Esophagus mucosa (tissue), 1 donor: ENCODE measurements at regions not wholly inside any gene's neighbourhood (a gene's known extent, or its start where the extent isn't known, plus 50 kb on each side); places are given as distances from the start of the nearest gene placed in this dataset.

Source experiments
- ATAC-seq: fragments of 200-7000 bp; cut with Tn5 transposase; one replicate; pipeline ENCODE4 v1.9.1; 2020
- donor health status: DM: yes; HTN: yes; CAD: no.

GRCh38 chr5:68886814-68887213 lies 207.0 kb upstream of the SLC30A5 start:
- no peak for ATAC-seq

- ATAC-seq, result no peak
Observed at GRCh38 chr5:68891718-68892117, 202.1 kb upstream of the SLC30A5 start.

- no peak for ATAC-seq
Observed at GRCh38 chr5:68894673-68895072, 199.1 kb upstream of the SLC30A5 start.

- ATAC-seq, result peak; percentile 28
Observed at GRCh38 chr5:68898951-68899471, 194.8 kb upstream of the SLC30A5 start.

- no peak for ATAC-seq
Observed at GRCh38 chr5:68911840-68912690, 181.7 kb upstream of the SLC30A5 start.

GRCh38 chr5:68915079-68915478 lies 178.7 kb upstream of the SLC30A5 start:
- no peak for ATAC-seq

GRCh38 chr5:68918306-68918705 lies 175.5 kb upstream of the SLC30A5 start:
- no peak for ATAC-seq

GRCh38 chr5:68919988-68920490 lies 173.8 kb upstream of the SLC30A5 start:
- ATAC-seq, result no peak

- no peak for ATAC-seq
Observed at GRCh38 chr5:68920888-68921287, 172.9 kb upstream of the SLC30A5 start.

GRCh38 chr5:68922172-68922987 lies 171.4 kb upstream of the SLC30A5 start:
- no peak for ATAC-seq

- ATAC-seq, result no peak
Observed at GRCh38 chr5:68924481-68925145, 169.2 kb upstream of the SLC30A5 start.

GRCh38 chr5:68928617-68929302 lies 165.1 kb upstream of the SLC30A5 start:
- ATAC-seq, result peak; percentile 64

GRCh38 chr5:68930139-68930538 lies 163.7 kb upstream of the SLC30A5 start:
- ATAC-seq, result peak; percentile 61

- peak; percentile 30 for ATAC-seq
Observed at GRCh38 chr5:68932830-68933434, 160.9 kb upstream of the SLC30A5 start.

- ATAC-seq, result no peak
Observed at GRCh38 chr5:68942169-68942568, 151.6 kb upstream of the SLC30A5 start.

GRCh38 chr5:68946728-68947127 lies 147.1 kb upstream of the SLC30A5 start:
- no peak for ATAC-seq

- ATAC-seq, result no peak
Observed at GRCh38 chr5:68947986-68948385, 145.8 kb upstream of the SLC30A5 start.

- no peak for ATAC-seq
Observed at GRCh38 chr5:68949256-68949655, 144.6 kb upstream of the SLC30A5 start.

GRCh38 chr5:68949711-68950110 lies 144.1 kb upstream of the SLC30A5 start:
- no peak for ATAC-seq

- ATAC-seq, result peak; percentile 72
Observed at GRCh38 chr5:68950125-68950524, 143.7 kb upstream of the SLC30A5 start.

- no peak for ATAC-seq
Observed at GRCh38 chr5:68950930-68951329, 142.9 kb upstream of the SLC30A5 start.
